ENCODE measurements at regions not wholly inside any gene's neighbourhood (a gene's known extent, or its start where the extent isn't known, plus 50 kb on each side); places are given as distances from the start of the nearest gene placed in this dataset.

- H3K4me3 Mint-ChIP-seq = no peak overlapping the region
- no peaks in the 10 kb centered on the region for H3K36me3 ChIP-seq (ENCODE audit: control insufficient read depth, insufficient read depth, low read length)
- peaks cover 11% of the 10 kb centered on the region for H3K27me3 ChIP-seq (ENCODE audit: control insufficient read depth, insufficient read depth, low read length, poor library complexity, severe bottlenecking)
- peaks cover 14% of the 10 kb centered on the region for H3K27me3 Mint-ChIP-seq (ENCODE audit: insufficient read depth)
- H3K4me1 ChIP-seq (ENCODE audit: control insufficient read depth, insufficient read depth, low read length) = peaks cover 3% of the 10 kb centered on the region
- H3K27ac Mint-ChIP-seq = no peak overlapping the region
- no peak overlapping the region for H3K9ac ChIP-seq (ENCODE audit: extremely low read depth, low read length, poor library complexity, severe bottlenecking)
- H3K4me1 Mint-ChIP-seq = peaks cover 7% of the 10 kb centered on the region
- no peak overlapping the region for H3K4me3 ChIP-seq (ENCODE audit: low read length)
- no peak overlapping the region for H3K27ac ChIP-seq (ENCODE audit: low read depth, low read length)
- no peak for DNase-seq
- H3K36me3 Mint-ChIP-seq (ENCODE audit: low read depth) = no peaks in the 10 kb centered on the region
- no peak for TF ChIP-seq CTCF (conservative IDR thresholded peaks at IDR 0.05)
- H3K9me3 ChIP-seq (ENCODE audit: control insufficient read depth, low read length) = no peaks in the 10 kb centered on the region
- 85% methylated on average over 2 of the region's 2 CpGs; no CpG with 5 or more reads in 1 of the 2 experiments for WGBS, 2 experiments (ENCODE audit: insufficient coverage in 1 of 2, insufficient read length in 1 of 2)
- H3K9me3 Mint-ChIP-seq = no peaks in the 10 kb centered on the region
Measured at GRCh38 chr12:30859226-30859625, 67.3 kb upstream of the TSPAN11 start.

- no peak for DNase-seq
- no peaks in the 10 kb centered on the region for H3K36me3 ChIP-seq (ENCODE audit: control insufficient read depth, insufficient read depth, low read length)
- H3K27me3 Mint-ChIP-seq (ENCODE audit: insufficient read depth) = peaks cover 9% of the 10 kb centered on the region
- H3K9me3 ChIP-seq (ENCODE audit: control insufficient read depth, low read length) = no peaks in the 10 kb centered on the region
- TF ChIP-seq CTCF (conservative IDR thresholded peaks at IDR 0.05) = no peak
- H3K27ac Mint-ChIP-seq = no peak overlapping the region
- H3K9me3 Mint-ChIP-seq = no peaks in the 10 kb centered on the region
- H3K4me1 ChIP-seq (ENCODE audit: control insufficient read depth, insufficient read depth, low read length) = no peaks in the 10 kb centered on the region
- H3K36me3 Mint-ChIP-seq (ENCODE audit: low read depth) = no peaks in the 10 kb centered on the region
- no peaks in the 10 kb centered on the region for H3K4me1 Mint-ChIP-seq
- no peak overlapping the region for H3K27ac ChIP-seq (ENCODE audit: low read depth, low read length)
- H3K9ac ChIP-seq (ENCODE audit: extremely low read depth, low read length, poor library complexity, severe bottlenecking) = no peak overlapping the region
- WGBS, 2 experiments (ENCODE audit: insufficient coverage in 1 of 2, insufficient read length in 1 of 2) = 71 to 100% methylated on average over 2 to 4 of the region's 4 CpGs
- peaks cover 8% of the 10 kb centered on the region for H3K27me3 ChIP-seq (ENCODE audit: control insufficient read depth, insufficient read depth, low read length, poor library complexity, severe bottlenecking)
- H3K4me3 ChIP-seq (ENCODE audit: low read length) = no peak overlapping the region
- H3K4me3 Mint-ChIP-seq = no peak overlapping the region
Measured at GRCh38 chr12:30858471-30858870, 68.1 kb upstream of the TSPAN11 start.

GRCh38 chr12:30853561-30854133, 72.9 kb upstream of the TSPAN11 start:
- Histone ChIP-seq H3K9me3 (ENCODE audit: control insufficient read depth, low read length) (no peaks in the 10 kb centered on the region), H3K9ac (ENCODE audit: extremely low read depth, low read length, poor library complexity, severe bottlenecking) (no peak overlapping the region), H3K27ac (ENCODE audit: low read depth, low read length) (no peak overlapping the region), H3K36me3 (ENCODE audit: control insufficient read depth, insufficient read depth, low read length) (no peaks in the 10 kb centered on the region), H3K27me3 (ENCODE audit: control insufficient read depth, insufficient read depth, low read length, poor library complexity, severe bottlenecking) (no peaks in the 10 kb centered on the region), H3K4me3 (ENCODE audit: low read length) (no peak overlapping the region), H3K4me1 (ENCODE audit: control insufficient read depth, insufficient read depth, low read length) (no peaks in the 10 kb centered on the region)
- Mint-ChIP-seq H3K4me3 (no peak overlapping the region), H3K4me1 (peaks cover 8% of the 10 kb centered on the region), H3K9me3 (no peaks in the 10 kb centered on the region), H3K36me3 (ENCODE audit: low read depth) (no peaks in the 10 kb centered on the region), H3K27me3 (ENCODE audit: insufficient read depth) (no peaks in the 10 kb centered on the region), H3K27ac (no peak overlapping the region)
- TF ChIP-seq CTCF (conservative IDR thresholded peaks at IDR 0.05) = no peak
- WGBS, 2 experiments (ENCODE audit: insufficient coverage in 1 of 2, insufficient read length in 1 of 2) = 93 to 94% methylated on average over 12 to 20 of the region's 20 CpGs
- DNase-seq = peak; percentile 55
